OCI-LY7 (cell line): ENCODE measurements at regions not wholly inside any gene's neighbourhood (a gene's known extent, or its start where the extent isn't known, plus 50 kb on each side); places are given as distances from the start of the nearest gene placed in this dataset.

Source experiments
- BruUV-seq: library from RNA; stranded (reverse); fragments of 400-500 nt; replicated peaks from 2 replicates; lab custom pipeline; 2021; lab: Mats Ljungman, UMichigan
- CTCF ChIA-PET: fragments of 300-600 bp; sonication (Branson Sonifier 250); formaldehyde crosslinking; loops from one replicate; lab custom pipeline; 2022; ENCODE audit warnings: antibody characterized with exemption; ENCODE audit not compliant: unreplicated experiment; lab: Charles Lee
- POLR2A ChIA-PET: fragments of 300-600 bp; sonication (Branson Sonifier 250); formaldehyde crosslinking; loops from one replicate; lab custom pipeline; 2022; ENCODE audit warnings: antibody characterized with exemption; lab: Charles Lee
- DNase-seq: peaks from one replicate; pipeline ENCODE4 v3.0.0-alpha.2; 2015; ENCODE audit warnings: low spot score
- H2AFZ ChIP-seq: fragments of 200-600 bp; sonication (generic), shearing (Covaris generic); 2 replicates; pipeline ENCODE4 v1.6.1; 2014; ENCODE audit warnings: mild to moderate bottlenecking, antibody characterized with exemption, low read length, moderate library complexity
- H3K27ac ChIP-seq: fragments of 200-600 bp; sonication (generic); 2 replicates; pipeline ENCODE4 v1.5.1; 2014; ENCODE audit warnings: mixed run types, low read depth, mild to moderate bottlenecking, moderate library complexity, low read length, inconsistent platforms; ENCODE audit not compliant: poor library complexity, severe bottlenecking
- H3K36me3 ChIP-seq: fragments of 200-600 bp; sonication (generic); 2 replicates; pipeline ENCODE4 v1.6.1; 2014; ENCODE audit warnings: mild to moderate bottlenecking, antibody characterized with exemption, low read length, moderate library complexity, mixed read lengths; ENCODE audit not compliant: insufficient read depth
- H3K4me1 ChIP-seq: fragments of 200-600 bp; sonication (generic); 2 replicates; pipeline ENCODE4 v1.5.1; 2014; ENCODE audit warnings: mild to moderate bottlenecking, low read length; ENCODE audit not compliant: insufficient read depth, poor library complexity, severe bottlenecking
- H3K4me2 ChIP-seq: fragments of 200-600 bp; sonication (generic); 2 replicates; pipeline ENCODE4 v1.6.1; 2014; ENCODE audit warnings: mild to moderate bottlenecking, low read length
- H3K4me3 ChIP-seq: fragments of 200-600 bp; sonication (generic); 2 replicates; pipeline ENCODE4 v1.5.1; 2014; ENCODE audit warnings: mild to moderate bottlenecking, low read depth, low read length; ENCODE audit not compliant: poor library complexity, severe bottlenecking
- H3K79me2 ChIP-seq: fragments of 200-600 bp; sonication (generic); 2 replicates; pipeline ENCODE4 v1.6.1; 2016; ENCODE audit warnings: low read depth, mild to moderate bottlenecking, low read length, moderate library complexity, mixed read lengths; ENCODE audit not compliant: insufficient read depth
- H3K9me2 ChIP-seq: fragments of 200-600 bp; sonication (generic); 2 replicates; pipeline ENCODE4 v1.6.1; 2016; ENCODE audit warnings: mild to moderate bottlenecking, low read length, mixed read lengths; ENCODE audit not compliant: insufficient read depth
- H3K9me3 ChIP-seq: fragments of 200-600 bp; sonication (generic); 2 replicates; pipeline ENCODE4 v1.6.1; 2014; ENCODE audit warnings: mild to moderate bottlenecking, mixed run types, low read length, mixed read lengths
- H4K20me1 ChIP-seq: fragments of 200-600 bp; sonication (generic); 2 replicates; pipeline ENCODE4 v1.6.1; 2014; ENCODE audit warnings: mild to moderate bottlenecking, antibody characterized with exemption, low read length, moderate library complexity, mixed read lengths; ENCODE audit not compliant: insufficient read depth
- CTCF ChIP-seq: fragments of 200-600 bp; sonication (generic); conservative IDR thresholded peaks from 2 replicates; pipeline ENCODE4 v1.5.1; 2014; ENCODE audit warnings: mild to moderate bottlenecking, antibody characterized with exemption, low read length, moderate library complexity, mixed read lengths
- EZH2phosphoT487 ChIP-seq: fragments of 200-600 bp; sonication (generic); IDR thresholded peaks from 2 replicates; pipeline ENCODE4 v1.6.1; 2018; ENCODE audit warnings: low read depth, borderline replicate concordance, mild to moderate bottlenecking, mixed run types, antibody characterized with exemption, low read length, moderate library complexity, mixed read lengths
- intact Hi-C: fragments of 100-400 bp; cut with micrococcal nuclease; formaldehyde crosslinking; loops from one replicate; pipeline ENCODE4 v1.10.0; 2022; ENCODE audit not compliant: unreplicated experiment

- Histone ChIP-seq H4K20me1 (no peaks in the 10 kb centered on the region), H3K79me2 (no peaks in the 10 kb centered on the region), H3K9me2 (no peaks in the 10 kb centered on the region), H3K4me3 (no peak overlapping the region), H3K4me2 (no peak overlapping the region), H2AFZ (no peak overlapping the region), H3K27ac (no peak overlapping the region), H3K4me1 (no peaks in the 10 kb centered on the region), H3K9me3 (no peaks in the 10 kb centered on the region), H3K36me3 (no peaks in the 10 kb centered on the region)
- ChIA-PET CTCF (no interaction called here), POLR2A (no interaction called here)
- no TSS peak for BruUV-seq
- intact Hi-C loops: no loop called here
- no peak for TF ChIP-seq EZH2phosphoT487
- no peak for TF ChIP-seq CTCF
- DNase-seq: no peak
Observed at GRCh38 chr14:40368314-40368713, 936.1 kb upstream of the FBXO33 start.

GRCh38 chr14:40367717-40368116, 935.5 kb upstream of the FBXO33 start:
- POLR2A ChIA-PET: no interaction called here
- H3K4me1 ChIP-seq: no peaks in the 10 kb centered on the region
- H3K36me3 ChIP-seq: no peaks in the 10 kb centered on the region
- TF ChIP-seq EZH2phosphoT487 (no peak), CTCF (no peak)
- H3K4me2 ChIP-seq: no peak overlapping the region
- BruUV-seq: no TSS peak
- H3K79me2 ChIP-seq: no peaks in the 10 kb centered on the region
- no peaks in the 10 kb centered on the region for H4K20me1 ChIP-seq
- no peak overlapping the region for H3K27ac ChIP-seq
- H2AFZ ChIP-seq: no peak overlapping the region
- H3K9me2 ChIP-seq: no peaks in the 10 kb centered on the region
- DNase-seq: no peak
- no peaks in the 10 kb centered on the region for H3K9me3 ChIP-seq
- intact Hi-C loops: no loop called here
- H3K4me3 ChIP-seq: no peak overlapping the region
- CTCF ChIA-PET: no interaction called here

GRCh38 chr14:40365305-40365704, 933.1 kb upstream of the FBXO33 start:
- intact Hi-C loops: no loop called here
- ChIA-PET POLR2A (interaction anchor here (0.6 kb wide), 1 partner anchor 514 kb away, joined by 3 read pairs; no protein-coding TSS in a partner anchor), CTCF (no interaction called here)
- Histone ChIP-seq H3K9me3 (no peaks in the 10 kb centered on the region), H3K9me2 (no peaks in the 10 kb centered on the region), H3K36me3 (no peaks in the 10 kb centered on the region), H3K27ac (no peak overlapping the region), H2AFZ (no peak overlapping the region), H4K20me1 (no peaks in the 10 kb centered on the region), H3K79me2 (no peaks in the 10 kb centered on the region), H3K4me2 (no peak overlapping the region), H3K4me1 (no peaks in the 10 kb centered on the region), H3K4me3 (no peak overlapping the region)
- no peak for DNase-seq
- BruUV-seq: no TSS peak
- no peak for TF ChIP-seq EZH2phosphoT487
